ENCODE measurements at regions not wholly inside any gene's neighbourhood (a gene's known extent, or its start where the extent isn't known, plus 50 kb on each side); places are given as distances from the start of the nearest gene placed in this dataset.

DNA sequence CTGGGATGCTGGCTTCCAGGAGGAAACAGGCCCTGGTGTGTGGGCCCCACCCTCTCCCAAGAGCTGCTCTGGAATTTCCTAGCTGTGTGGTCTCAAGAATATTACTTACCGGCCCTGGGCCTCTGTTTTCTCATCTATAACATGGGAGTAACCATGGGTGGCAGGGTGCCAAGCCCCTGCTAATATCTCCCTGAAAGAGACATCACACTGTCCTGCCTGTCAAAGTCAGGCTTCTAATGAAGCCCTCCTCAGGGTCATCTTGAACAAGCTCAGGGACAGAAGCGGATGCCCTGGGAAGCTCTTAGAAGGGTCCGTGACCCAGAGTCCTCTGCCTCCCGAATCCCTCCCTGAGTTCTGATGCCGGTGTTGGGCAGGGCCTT is 173.2 kb upstream of the HDAC4 start (continued):
- TF ChIP-seq, protein P1, sequence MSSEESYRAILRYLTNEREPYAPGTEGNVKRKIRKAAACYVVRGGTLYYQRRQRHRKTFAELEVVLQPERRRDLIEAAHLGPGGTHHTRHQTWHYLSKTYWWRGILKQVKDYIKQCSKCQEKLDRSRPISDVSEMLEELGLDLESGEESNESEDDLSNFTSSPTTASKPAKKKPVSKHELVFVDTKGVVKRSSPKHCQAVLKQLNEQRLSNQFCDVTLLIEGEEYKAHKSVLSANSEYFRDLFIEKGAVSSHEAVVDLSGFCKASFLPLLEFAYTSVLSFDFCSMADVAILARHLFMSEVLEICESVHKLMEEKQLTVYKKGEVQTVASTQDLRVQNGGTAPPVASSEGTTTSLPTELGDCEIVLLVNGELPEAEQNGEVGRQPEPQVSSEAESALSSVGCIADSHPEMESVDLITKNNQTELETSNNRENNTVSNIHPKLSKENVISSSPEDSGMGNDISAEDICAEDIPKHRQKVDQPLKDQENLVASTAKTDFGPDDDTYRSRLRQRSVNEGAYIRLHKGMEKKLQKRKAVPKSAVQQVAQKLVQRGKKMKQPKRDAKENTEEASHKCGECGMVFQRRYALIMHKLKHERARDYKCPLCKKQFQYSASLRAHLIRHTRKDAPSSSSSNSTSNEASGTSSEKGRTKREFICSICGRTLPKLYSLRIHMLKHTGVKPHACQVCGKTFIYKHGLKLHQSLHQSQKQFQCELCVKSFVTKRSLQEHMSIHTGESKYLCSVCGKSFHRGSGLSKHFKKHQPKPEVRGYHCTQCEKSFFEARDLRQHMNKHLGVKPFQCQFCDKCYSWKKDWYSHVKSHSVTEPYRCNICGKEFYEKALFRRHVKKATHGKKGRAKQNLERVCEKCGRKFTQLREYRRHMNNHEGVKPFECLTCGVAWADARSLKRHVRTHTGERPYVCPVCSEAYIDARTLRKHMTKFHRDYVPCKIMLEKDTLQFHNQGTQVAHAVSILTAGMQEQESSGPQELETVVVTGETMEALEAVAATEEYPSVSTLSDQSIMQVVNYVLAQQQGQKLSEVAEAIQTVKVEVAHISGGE (CRISPR knock-in tag; IDR thresholded peaks at IDR 0.05), result no peak
- TF ChIP-seq MEF2B (IDR thresholded peaks at IDR 0.05; ENCODE audit: partially characterized antibody, poor library complexity, severe bottlenecking), result no peak
- TF ChIP-seq, protein P2, sequence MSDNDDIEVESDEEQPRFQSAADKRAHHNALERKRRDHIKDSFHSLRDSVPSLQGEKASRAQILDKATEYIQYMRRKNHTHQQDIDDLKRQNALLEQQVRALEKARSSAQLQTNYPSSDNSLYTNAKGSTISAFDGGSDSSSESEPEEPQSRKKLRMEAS (IDR thresholded peaks at IDR 0.05; ENCODE audit: low read depth, low read length), result no peak

DNA sequence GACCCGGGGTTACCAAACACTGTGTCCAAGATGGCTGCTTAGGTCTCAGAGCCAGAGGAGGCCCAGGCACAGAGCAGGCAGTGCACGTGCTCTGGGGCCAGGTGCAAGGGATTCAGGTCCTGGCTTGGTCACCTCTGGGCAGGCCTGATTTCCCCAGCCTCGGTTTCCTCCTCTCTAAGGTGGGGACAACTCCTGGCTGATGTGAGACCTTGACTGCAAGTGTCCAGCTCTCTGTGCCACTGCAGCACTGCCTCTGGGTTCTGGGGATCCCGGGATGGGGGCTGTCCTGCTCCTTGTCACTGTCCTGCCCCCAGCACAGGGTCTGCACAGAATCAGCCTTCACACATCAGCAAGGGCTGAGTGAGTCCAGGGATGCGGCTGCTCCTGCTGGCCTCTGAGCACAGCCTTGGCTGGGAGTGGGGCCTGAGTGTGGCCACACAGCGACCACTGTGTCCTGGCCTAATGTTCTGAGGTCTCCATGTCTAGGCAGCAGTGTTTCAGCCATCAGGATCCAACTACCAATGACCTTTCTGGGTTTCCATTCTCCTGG is 170.2 kb upstream of the HDAC4 start:
- ATAC-seq (no peak), FAIRE-seq (no peak), DNase-seq (ENCODE audit: low read depth, low spot score) (no peak)
- no TSS peak for BruUV-seq (replicated peaks)
- no peaks in the 10 kb centered on the region for H3K4me1 ChIP-seq (ENCODE audit: control insufficient read depth, insufficient read depth, low read length)
- ChIA-PET SMC1A (ENCODE audit: uncharacterized antibody, unreplicated experiment) (no interaction called here), POLR2A (no interaction called here), CTCF (no interaction called here), RAD21 (ENCODE audit: unreplicated experiment) (no interaction called here)
- H2AFZ ChIP-seq (ENCODE audit: control insufficient read depth, low read depth, low read length), result no peak overlapping the region
- in situ Hi-C loops (cut with MboI), result no loop called here
- H4K20me1 ChIP-seq (ENCODE audit: control insufficient read depth, insufficient read depth), result no peaks in the 10 kb centered on the region
- TF ChIP-seq NR2C1 (IDR thresholded peaks at IDR 0.05) (no peak), PAX5 (IDR thresholded peaks at IDR 0.05; ENCODE audit: borderline replicate concordance, low read depth, low read length) (no peak)
- TF ChIP-seq, protein P3, sequence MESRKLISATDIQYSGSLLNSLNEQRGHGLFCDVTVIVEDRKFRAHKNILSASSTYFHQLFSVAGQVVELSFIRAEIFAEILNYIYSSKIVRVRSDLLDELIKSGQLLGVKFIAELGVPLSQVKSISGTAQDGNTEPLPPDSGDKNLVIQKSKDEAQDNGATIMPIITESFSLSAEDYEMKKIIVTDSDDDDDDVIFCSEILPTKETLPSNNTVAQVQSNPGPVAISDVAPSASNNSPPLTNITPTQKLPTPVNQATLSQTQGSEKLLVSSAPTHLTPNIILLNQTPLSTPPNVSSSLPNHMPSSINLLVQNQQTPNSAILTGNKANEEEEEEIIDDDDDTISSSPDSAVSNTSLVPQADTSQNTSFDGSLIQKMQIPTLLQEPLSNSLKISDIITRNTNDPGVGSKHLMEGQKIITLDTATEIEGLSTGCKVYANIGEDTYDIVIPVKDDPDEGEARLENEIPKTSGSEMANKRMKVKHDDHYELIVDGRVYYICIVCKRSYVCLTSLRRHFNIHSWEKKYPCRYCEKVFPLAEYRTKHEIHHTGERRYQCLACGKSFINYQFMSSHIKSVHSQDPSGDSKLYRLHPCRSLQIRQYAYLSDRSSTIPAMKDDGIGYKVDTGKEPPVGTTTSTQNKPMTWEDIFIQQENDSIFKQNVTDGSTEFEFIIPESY (IDR thresholded peaks at IDR 0.05), result no peak
- H3K4me3 ChIP-seq, result no peak overlapping the region
- intact Hi-C loops (cut with micrococcal nuclease; ENCODE audit: unreplicated experiment), result no loop called here
- no peaks in the 10 kb centered on the region for H3K79me2 ChIP-seq (ENCODE audit: control insufficient read depth, insufficient read depth, low read length)
- H3K27ac ChIP-seq (ENCODE audit: control insufficient read depth, insufficient read depth), result no peak overlapping the region
- no peaks in the 10 kb centered on the region for H3K36me3 ChIP-seq (ENCODE audit: control insufficient read depth in 2 of 2, insufficient read depth in 2 of 2, low read length in 1 of 2)
- no peaks in the 10 kb centered on the region; the same call in 2 of the 3 replicates for H3K9me3 ChIP-seq (replicated peaks; ENCODE audit: control insufficient read depth, insufficient read depth, low read length)
- H3K4me2 ChIP-seq (ENCODE audit: control insufficient read depth, insufficient read depth), result no peak overlapping the region
- WGBS (ENCODE audit: insufficient coverage, insufficient replicate concordance, low lambda C conversion rate, missing lambda C conversion rate), result 2% methylated on average over 6 of the region's 6 CpGs
- H3K27me3 ChIP-seq (replicated peaks in 1 of 2; ENCODE audit: control insufficient read depth in 2 of 2, insufficient read depth in 2 of 2, low read length in 1 of 2), result peaks cover 0 to 2% of the 10 kb centered on the region in 2 experiments; a peak in 3 of 4 replicates
- no peak overlapping the region for H3K9ac ChIP-seq (ENCODE audit: control insufficient read depth, insufficient read depth, low read length)

Data from GM12878 (cell line).